NOMO-1 treated with dmso at 0.1 percent for 144 hours (cell line): ENCODE measurements at regions not wholly inside any gene's neighbourhood (a gene's known extent, or its start where the extent isn't known, plus 50 kb on each side); places are given as distances from the start of the nearest gene placed in this dataset.

Experiments
- DNase-seq: peaks from one replicate; lab custom pipeline; 2025; ENCODE audit not compliant: unreplicated experiment; lab: John Stamatoyannopoulos, UW

GRCh38 chr4:13081830-13082229 lies 402.3 kb downstream of the RAB28 start:
- no peak for DNase-seq

- no peak for DNase-seq
These were observed 417.1 kb downstream of the RAB28 start for GRCh38 chr4:13067077-13067476.

- DNase-seq: no peak
These were observed 425.1 kb downstream of the RAB28 start for GRCh38 chr4:13059019-13059418.

- DNase-seq: no peak
These were observed 427.4 kb downstream of the RAB28 start for GRCh38 chr4:13056630-13057189.

GRCh38 chr4:13054420-13054970 lies 429.6 kb downstream of the RAB28 start:
- DNase-seq: no peak

GRCh38 chr4:13047591-13047990 lies 436.5 kb downstream of the RAB28 start:
- DNase-seq: no peak

GRCh38 chr4:13036841-13037240 lies 447.3 kb downstream of the RAB28 start:
- no peak for DNase-seq

- no peak for DNase-seq
These were observed 451.2 kb downstream of the RAB28 start for GRCh38 chr4:13032936-13033335.

GRCh38 chr4:13024147-13025105 lies 459.7 kb downstream of the RAB28 start:
- no peak for DNase-seq

- DNase-seq: no peak
These were observed 476.2 kb downstream of the RAB28 start for GRCh38 chr4:13007802-13008470.

GRCh38 chr4:12993923-12994322 lies 490.2 kb downstream of the RAB28 start:
- DNase-seq: no peak

- no peak for DNase-seq
These were observed 496.9 kb downstream of the RAB28 start for GRCh38 chr4:12987284-12987683.

GRCh38 chr4:12979797-12980196 lies 504.3 kb downstream of the RAB28 start:
- no peak for DNase-seq

- no peak for DNase-seq
These were observed 505.8 kb downstream of the RAB28 start for GRCh38 chr4:12978310-12978709.

- no peak for DNase-seq
These were observed 508.6 kb downstream of the RAB28 start for GRCh38 chr4:12975511-12975910.

- no peak for DNase-seq
These were observed 510.6 kb downstream of the RAB28 start for GRCh38 chr4:12973522-12973921.

GRCh38 chr4:12968345-12968744 lies 515.8 kb downstream of the RAB28 start:
- no peak for DNase-seq

- no peak for DNase-seq
These were observed 517.4 kb downstream of the RAB28 start for GRCh38 chr4:12966726-12967125.

- DNase-seq: no peak
These were observed 518.8 kb downstream of the RAB28 start for GRCh38 chr4:12965334-12965733.

GRCh38 chr4:12963912-12964311 lies 520.2 kb downstream of the RAB28 start:
- no peak for DNase-seq

- no peak for DNase-seq
These were observed 520.8 kb downstream of the RAB28 start for GRCh38 chr4:12963291-12963690.

GRCh38 chr4:12961713-12962112 lies 522.4 kb downstream of the RAB28 start:
- DNase-seq: no peak
